CD4-positive, alpha-beta T cell treated with Interleukin-17A for 4 hours (primary cell): ENCODE measurements at regions not wholly inside any gene's neighbourhood (a gene's known extent, or its start where the extent isn't known, plus 50 kb on each side); places are given as distances from the start of the nearest gene placed in this dataset.

ENCODE experiments used
- DNase-seq: peaks from one replicate; pipeline ENCODE4 v3.0.0-alpha.2; 2020; ENCODE audit warnings: mixed read lengths

- no peak for DNase-seq
Observed at GRCh38 chr13:106433066-106433465, 102.4 kb downstream of the EFNB2 start.

- no peak for DNase-seq
Observed at GRCh38 chr13:106432636-106433035, 102.8 kb downstream of the EFNB2 start.

GRCh38 chr13:106426909-106427308 lies 108.6 kb downstream of the EFNB2 start:
- no peak for DNase-seq

GRCh38 chr13:106425661-106426060 lies 109.8 kb downstream of the EFNB2 start:
- no peak for DNase-seq

DNA sequence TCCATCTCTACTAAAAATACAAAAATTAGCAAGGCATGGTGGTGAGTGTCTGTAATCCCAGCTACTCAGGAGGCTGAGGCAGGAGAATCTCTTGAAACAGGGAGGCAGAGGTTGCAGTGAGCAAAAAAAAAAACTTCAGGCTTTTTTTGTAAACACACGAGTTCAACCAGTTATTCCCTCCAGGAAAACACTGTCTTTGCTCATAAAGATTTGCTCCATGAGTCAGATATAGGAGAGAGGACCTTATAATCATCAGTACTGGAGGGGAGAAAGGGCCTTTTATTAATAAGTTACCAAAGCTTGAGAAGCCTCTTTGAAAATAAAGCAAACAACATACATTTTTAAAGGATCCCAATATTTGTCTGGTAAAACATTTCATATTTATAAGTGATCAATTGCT lies 110.7 kb downstream of the EFNB2 start:
- no peak for DNase-seq

- no peak for DNase-seq
Observed at GRCh38 chr13:106423530-106423929, 111.9 kb downstream of the EFNB2 start.

DNA sequence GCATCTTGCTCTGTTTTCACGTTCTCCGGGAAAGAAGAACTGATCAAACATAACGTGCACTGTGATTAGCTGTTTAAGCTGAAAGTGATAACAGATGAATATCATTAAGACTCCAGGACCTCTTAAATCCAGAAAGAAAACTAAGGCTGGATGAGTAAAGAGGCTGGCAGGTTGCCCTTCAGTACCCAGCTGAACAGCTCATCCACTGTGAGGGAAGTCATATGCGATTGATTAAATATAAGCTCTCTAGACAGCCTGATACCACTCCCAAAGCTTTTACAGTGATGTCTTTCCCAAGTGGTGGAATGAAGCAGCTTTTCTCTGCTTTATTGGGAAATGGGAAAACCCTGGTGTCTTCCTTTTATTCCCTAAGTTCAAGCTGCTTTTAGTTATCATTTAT lies 116.9 kb downstream of the EFNB2 start:
- no peak for DNase-seq

DNA sequence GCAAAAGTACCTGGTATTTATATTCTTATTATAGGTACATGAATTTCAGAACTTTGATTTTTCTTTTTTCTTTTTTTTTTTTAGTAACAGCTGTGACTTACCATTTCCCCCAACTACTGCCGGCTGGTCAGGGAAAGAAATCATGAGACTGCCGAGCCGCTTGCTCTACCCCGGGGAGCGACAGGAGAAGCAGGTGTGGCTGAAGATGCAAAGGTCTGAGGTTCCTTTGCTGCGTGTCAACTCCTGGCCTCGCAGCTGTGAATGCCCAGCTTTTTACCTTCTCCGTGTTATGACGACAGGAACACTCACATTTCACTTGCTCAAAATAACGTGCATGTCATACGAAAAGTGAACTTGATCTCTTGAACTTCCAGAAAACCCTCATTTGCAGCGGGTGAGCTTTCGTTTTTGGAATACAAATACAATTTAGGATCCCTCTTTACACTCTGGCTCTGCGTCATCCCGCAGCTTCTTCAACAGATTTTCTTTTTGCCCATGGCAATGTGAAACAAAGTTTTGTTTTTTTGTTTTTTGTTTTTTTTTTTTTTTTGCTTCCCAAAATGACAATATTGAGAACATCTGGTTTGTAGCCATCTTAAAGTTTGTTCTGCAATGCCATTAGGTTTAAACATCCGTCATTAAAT lies 117.9 kb downstream of the EFNB2 start:
- DNase-seq, result no peak

DNA sequence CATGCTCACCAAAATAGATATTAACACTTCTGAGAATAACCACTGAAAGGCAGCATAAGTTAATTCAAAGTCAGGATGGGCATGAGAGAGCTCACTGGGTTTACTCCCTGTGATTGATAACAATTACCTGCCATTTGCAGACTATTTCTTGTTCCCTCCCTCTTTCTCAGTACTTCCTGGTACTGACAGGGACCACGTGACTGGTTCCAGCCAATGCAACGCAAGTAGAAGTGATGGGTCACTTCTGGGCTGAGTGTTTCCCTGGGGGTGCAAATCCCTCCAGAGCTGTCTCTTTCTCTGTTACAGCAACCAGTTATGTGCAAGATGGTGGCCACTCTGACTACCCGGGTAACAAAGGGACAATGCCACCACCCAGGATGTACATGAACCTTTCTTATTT lies 118.8 kb downstream of the EFNB2 start:
- DNase-seq, result no peak

DNA sequence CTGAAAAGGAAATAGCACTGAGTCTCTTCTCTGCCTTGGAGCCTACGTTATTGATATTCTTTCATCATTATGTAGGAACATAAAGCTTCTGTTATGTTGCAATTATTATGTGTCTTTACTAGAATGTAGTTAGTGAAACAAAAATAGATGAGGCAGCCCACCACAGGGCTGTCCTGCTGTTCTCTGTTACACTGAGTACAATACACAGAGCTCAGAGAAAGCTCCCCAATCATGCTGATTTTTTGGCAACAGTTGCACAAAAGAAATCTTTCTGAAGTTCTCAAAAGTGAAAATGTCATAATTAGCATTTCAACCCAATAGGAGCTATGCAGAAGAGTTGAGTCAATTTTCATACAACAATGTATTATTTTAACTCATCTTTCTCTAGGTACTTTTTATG lies 119.5 kb downstream of the EFNB2 start:
- no peak for DNase-seq

DNA sequence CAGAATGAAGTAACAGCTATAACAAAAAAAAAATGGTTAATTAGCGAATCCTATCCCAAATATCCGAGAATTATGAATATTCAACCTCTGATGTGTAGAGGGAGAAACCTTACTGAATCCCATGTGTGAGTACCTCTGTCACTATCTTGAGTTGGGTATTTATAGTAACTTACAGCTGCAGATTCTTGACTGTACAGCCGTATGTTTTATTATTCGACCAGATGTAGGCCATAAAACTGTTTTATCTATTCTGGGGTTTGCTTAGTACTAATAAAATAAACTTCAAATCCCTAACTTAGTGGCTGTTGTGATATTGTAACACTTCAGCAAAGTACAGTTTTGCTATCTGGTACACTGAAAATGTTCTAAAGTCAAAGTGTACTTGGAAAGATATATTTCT lies 120.0 kb downstream of the EFNB2 start:
- no peak for DNase-seq

- DNase-seq, result no peak
Observed at GRCh38 chr13:106407338-106407737, 128.1 kb downstream of the EFNB2 start.

- DNase-seq, result no peak
Observed at GRCh38 chr13:106405731-106406130, 129.7 kb downstream of the EFNB2 start.

- no peak for DNase-seq
Observed at GRCh38 chr13:106403280-106403679, 132.2 kb downstream of the EFNB2 start.

DNA sequence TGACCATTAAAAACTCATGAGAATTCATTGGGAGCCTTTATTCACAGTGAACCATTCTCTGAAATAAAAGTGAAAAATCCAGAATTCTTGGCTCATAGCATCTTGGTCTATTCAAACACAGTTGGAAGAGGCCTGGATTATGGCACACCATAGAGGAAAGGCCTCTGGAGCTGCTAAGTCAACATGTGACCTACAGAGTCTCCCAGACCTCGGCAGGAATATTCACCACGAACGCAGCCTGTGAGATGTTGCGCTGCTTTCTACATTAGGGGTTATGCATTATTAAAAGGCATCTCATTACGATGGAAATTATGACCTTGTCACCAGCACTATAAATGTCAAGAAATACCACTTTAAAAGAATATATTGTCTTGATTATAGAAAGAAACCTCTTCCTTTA lies 132.6 kb downstream of the EFNB2 start:
- DNase-seq, result no peak

DNA sequence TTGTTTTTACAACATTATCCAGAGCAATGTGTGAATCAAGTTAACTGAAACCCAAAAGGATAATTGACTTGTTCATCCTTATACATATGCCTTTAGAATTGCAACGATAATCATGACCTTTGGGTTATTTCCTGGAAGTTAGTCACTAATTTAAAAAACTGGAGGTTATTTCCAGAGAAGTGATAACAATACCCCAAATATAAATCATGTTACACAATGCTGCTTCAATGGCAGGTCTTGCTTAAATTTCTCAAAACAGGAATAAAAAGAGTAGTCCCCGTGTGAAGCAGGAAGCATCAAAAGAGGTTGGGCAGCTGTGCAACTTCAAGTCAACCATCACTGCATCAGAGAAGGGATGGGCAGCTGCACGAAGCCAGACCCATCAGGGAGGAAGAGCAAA lies 134.4 kb downstream of the EFNB2 start:
- DNase-seq, result no peak

DNA sequence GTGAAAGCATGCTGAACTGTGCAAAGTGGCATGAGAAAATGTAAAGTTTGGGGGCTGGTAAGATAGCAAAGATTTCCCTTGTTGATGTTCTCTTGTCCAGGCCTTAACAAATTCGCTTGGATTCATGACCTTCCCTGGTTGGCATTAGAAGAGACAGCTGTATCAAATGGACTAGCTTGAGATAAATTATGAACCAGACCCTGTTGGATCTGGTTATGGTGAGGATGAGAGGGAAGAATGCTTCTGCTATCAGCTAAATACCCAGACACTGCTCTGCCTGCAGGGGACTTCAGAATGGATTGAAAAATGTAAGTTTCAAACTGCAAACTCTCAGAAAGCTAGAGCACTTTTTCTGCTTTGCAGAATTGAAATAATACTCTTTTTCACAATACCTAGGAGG lies 135.2 kb downstream of the EFNB2 start:
- no peak for DNase-seq

GRCh38 chr13:106398289-106398688 lies 137.2 kb downstream of the EFNB2 start:
- DNase-seq, result no peak

- DNase-seq, result no peak
Observed at GRCh38 chr13:106393776-106394175, 141.7 kb downstream of the EFNB2 start.

- no peak for DNase-seq
Observed at GRCh38 chr13:106391681-106392080, 143.8 kb downstream of the EFNB2 start.

DNA sequence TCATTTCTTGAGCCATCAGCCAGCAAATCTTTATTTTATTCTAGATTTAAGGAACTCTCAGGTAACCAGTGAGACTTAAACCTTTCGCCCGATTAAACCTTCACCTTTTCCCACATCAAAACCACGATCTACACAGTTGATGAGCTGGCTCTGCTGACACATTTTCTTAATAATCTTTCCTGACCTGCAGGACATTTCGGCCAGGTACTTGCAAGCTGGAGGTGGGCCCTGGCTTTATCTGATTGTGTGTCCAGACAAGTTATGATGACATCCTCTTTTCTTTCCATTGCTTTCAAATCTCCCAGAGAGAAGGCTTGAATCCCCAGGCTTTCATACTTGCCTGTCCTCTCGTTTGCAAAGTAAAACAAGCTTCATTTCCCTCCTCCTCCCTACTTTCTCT lies 144.2 kb downstream of the EFNB2 start:
- no peak for DNase-seq

- DNase-seq, result no peak
Observed at GRCh38 chr13:106390367-106390766, 145.1 kb downstream of the EFNB2 start.

DNA sequence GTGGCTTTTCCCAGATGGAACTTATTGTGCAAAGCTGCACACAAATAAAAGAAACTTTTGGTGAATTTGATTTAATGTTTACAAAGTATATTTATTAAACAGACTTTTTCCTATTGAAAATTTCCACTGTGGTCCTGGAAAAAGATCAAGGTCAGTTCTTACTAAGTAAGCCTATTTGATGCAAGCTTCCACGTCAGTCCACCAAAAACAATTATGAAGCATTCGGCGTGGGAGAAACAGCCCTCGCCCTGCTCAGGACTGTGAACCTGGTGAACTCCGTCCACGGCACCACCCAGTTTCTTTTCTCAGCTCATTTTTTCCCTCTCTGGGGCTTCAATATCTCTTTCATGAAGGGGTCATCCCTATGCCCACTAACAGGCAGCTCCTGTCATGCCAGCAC lies 149.8 kb downstream of the EFNB2 start:
- DNase-seq, result no peak

DNA sequence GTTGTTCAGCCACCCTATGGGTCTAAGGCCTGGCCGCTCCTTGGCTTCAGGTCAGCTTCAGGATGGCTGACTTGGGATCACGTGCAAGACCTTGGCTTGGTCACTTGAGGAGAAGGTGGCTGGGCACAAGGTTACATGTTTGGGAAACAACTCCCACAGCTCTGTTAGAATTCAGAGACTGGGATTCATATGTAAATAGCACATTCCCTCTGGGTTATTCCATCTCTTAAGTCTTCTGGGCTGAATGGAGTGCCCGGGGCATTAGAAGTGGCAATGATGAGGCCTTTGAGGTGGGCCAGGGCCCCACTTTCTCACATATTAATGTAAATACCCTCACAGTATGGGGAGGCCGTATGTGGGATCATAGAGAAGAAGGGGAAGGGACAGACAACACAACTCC lies 150.9 kb downstream of the EFNB2 start:
- DNase-seq, result no peak

DNA sequence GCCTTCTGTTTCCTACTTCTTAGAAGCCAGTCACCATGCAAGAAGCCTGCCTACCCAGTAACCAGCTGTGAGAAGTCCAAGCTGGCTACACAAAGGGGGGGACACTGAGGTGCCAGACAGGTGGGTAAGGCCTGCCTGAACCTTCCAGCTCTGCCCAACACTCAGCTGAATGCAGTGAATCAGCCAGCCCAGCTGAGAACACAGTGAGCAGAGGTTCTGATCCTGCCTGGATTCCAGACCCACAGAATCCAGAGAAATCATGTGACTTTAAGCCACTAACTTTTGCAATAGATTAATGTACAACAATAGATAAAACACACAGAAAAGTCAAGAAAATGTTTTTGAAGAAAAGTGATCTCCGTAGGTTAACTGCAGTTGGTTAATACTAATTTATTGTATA lies 151.7 kb downstream of the EFNB2 start:
- no peak for DNase-seq

DNA sequence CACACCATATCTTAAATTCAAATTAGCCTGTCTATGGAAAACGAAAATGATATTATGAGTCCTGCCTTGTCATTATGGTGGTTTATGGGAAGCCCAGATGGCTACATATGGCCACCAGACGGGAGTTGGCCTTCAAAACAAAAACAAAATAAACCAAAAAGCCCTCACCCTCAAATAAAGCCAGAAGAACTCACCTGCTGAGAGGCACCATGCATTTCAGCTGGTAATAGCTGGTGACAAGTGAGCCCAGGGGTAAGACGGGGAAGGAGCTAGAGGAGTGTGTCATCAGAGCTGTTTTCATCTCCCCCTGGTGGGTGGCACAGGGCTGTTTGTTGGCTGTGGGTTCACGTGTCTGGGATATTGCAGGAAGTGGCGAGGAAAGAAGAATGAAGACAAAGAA lies 152.9 kb downstream of the EFNB2 start:
- no peak for DNase-seq
